PC-9 (cell line): ENCODE measurements at regions not wholly inside any gene's neighbourhood (a gene's known extent, or its start where the extent isn't known, plus 50 kb on each side); places are given as distances from the start of the nearest gene placed in this dataset.

ENCODE experiments used
- CTCF ChIP-seq: fragments of 200-600 bp; sonication (generic); conservative IDR thresholded peaks from 2 replicates; pipeline ENCODE4 v1.6.1; 2017; ENCODE audit warnings: mixed run types, antibody characterized with exemption, mild to moderate bottlenecking, moderate library complexity
- EZH2 ChIP-seq: fragments of 200-600 bp; sonication (generic); IDR thresholded peaks from 2 replicates; pipeline ENCODE4 v1.8.0; 2017; ENCODE audit warnings: antibody characterized with exemption, low read depth

GRCh38 chr1:218775501-218776021, 398.1 kb upstream of the LYPLAL1 start:
- TF ChIP-seq CTCF (no peak), EZH2 (no peak)
